ENCODE measurements at regions not wholly inside any gene's neighbourhood (a gene's known extent, or its start where the extent isn't known, plus 50 kb on each side); places are given as distances from the start of the nearest gene placed in this dataset.

DNA sequence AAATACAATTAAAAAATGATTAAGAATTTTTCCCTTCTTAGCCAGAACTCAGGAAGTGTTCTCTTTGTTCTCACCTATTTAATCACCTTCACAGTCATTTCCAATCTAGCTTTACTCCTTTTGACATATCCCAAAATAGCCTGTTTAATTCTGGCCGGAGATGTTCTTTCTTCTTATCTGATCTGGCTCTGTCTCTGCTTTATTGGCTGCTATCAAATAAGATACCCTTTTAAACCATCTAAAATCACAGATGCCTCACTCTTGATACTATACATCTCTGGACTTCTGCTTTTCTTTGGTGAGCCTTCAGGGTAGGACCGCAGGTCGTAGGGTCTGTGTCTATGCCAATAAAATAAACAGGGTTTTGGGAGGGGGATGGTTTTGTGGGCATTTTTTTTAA lies 319.2 kb upstream of the SEMA6D start:
- TF ChIP-seq, protein P1, sequence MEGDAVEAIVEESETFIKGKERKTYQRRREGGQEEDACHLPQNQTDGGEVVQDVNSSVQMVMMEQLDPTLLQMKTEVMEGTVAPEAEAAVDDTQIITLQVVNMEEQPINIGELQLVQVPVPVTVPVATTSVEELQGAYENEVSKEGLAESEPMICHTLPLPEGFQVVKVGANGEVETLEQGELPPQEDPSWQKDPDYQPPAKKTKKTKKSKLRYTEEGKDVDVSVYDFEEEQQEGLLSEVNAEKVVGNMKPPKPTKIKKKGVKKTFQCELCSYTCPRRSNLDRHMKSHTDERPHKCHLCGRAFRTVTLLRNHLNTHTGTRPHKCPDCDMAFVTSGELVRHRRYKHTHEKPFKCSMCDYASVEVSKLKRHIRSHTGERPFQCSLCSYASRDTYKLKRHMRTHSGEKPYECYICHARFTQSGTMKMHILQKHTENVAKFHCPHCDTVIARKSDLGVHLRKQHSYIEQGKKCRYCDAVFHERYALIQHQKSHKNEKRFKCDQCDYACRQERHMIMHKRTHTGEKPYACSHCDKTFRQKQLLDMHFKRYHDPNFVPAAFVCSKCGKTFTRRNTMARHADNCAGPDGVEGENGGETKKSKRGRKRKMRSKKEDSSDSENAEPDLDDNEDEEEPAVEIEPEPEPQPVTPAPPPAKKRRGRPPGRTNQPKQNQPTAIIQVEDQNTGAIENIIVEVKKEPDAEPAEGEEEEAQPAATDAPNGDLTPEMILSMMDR (IDR thresholded peaks at IDR 0.05; ENCODE audit: insufficient read depth, low read length, poor library complexity, severe bottlenecking), result no peak
- TF ChIP-seq EZH2phosphoT487 (conservative IDR thresholded peaks at IDR 0.05; ENCODE audit: low read length), result no peak

All from SU-DHL-6 (cell line).